H54 (cell line): ENCODE measurements at regions not wholly inside any gene's neighbourhood (a gene's known extent, or its start where the extent isn't known, plus 50 kb on each side); places are given as distances from the start of the nearest gene placed in this dataset.

ENCODE experiments used
- DNase-seq: peaks from one replicate; pipeline ENCODE4 v3.0.0; 2011; ENCODE audit warnings: low spot score, mixed read lengths; ENCODE audit not compliant: insufficient read length
- FAIRE-seq: peaks from 3 replicates; lab custom pipeline; 2011; peaks lifted over from hg19 to GRCh38; lab: Jason Lieb, UNC
- POLR2A ChIP-seq: IDR thresholded peaks from 2 replicates; pipeline ENCODE4 v1.6.1; 2011; ENCODE audit warnings: low read depth, mild to moderate bottlenecking, low read length

GRCh38 chr3:182741214-182741613, 52.1 kb upstream of the ATP11B start:
- no peak for DNase-seq
- no peak for TF ChIP-seq POLR2A
- FAIRE-seq, result no peak
